ENCODE measurements at regions not wholly inside any gene's neighbourhood (a gene's known extent, or its start where the extent isn't known, plus 50 kb on each side); places are given as distances from the start of the nearest gene placed in this dataset.
A peak's percentile ranks its signal among the peaks of the same experiment; 100 is the strongest.

- H3K4me2 ChIP-seq (ENCODE audit: insufficient read depth, low read length), result no peak overlapping the region
- peaks cover 22% of the 10 kb centered on the region for H3K27me3 ChIP-seq (ENCODE audit: insufficient read depth, low read length)
- H3K4me3 ChIP-seq (ENCODE audit: insufficient read depth, low read length), result no peak overlapping the region
- H3K9me3 ChIP-seq (ENCODE audit: low read depth, low read length), result no peaks in the 10 kb centered on the region
- no peaks in the 10 kb centered on the region for H3K4me1 ChIP-seq (ENCODE audit: insufficient read depth, low read length)
- H3K27ac ChIP-seq (ENCODE audit: low read depth, low read length), result no peak overlapping the region
- H3K36me3 ChIP-seq (ENCODE audit: insufficient read depth, low read length), result no peaks in the 10 kb centered on the region
- TF ChIP-seq, protein P1, sequence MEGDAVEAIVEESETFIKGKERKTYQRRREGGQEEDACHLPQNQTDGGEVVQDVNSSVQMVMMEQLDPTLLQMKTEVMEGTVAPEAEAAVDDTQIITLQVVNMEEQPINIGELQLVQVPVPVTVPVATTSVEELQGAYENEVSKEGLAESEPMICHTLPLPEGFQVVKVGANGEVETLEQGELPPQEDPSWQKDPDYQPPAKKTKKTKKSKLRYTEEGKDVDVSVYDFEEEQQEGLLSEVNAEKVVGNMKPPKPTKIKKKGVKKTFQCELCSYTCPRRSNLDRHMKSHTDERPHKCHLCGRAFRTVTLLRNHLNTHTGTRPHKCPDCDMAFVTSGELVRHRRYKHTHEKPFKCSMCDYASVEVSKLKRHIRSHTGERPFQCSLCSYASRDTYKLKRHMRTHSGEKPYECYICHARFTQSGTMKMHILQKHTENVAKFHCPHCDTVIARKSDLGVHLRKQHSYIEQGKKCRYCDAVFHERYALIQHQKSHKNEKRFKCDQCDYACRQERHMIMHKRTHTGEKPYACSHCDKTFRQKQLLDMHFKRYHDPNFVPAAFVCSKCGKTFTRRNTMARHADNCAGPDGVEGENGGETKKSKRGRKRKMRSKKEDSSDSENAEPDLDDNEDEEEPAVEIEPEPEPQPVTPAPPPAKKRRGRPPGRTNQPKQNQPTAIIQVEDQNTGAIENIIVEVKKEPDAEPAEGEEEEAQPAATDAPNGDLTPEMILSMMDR (IDR thresholded peaks at IDR 0.05; ENCODE audit: extremely low read depth, low read depth, low read length), result no peak
- H4K20me1 ChIP-seq (ENCODE audit: insufficient read depth, low read length), result no peaks in the 10 kb centered on the region
- no peak overlapping the region for H2AFZ ChIP-seq (ENCODE audit: low read length)
- no peaks in the 10 kb centered on the region for H3K79me2 ChIP-seq (ENCODE audit: insufficient read depth, low read length)
- peak; percentile 61 for DNase-seq (ENCODE audit: insufficient read length, low spot score, missing footprints)
Observed at GRCh38 chr1:22257290-22258275, 114.7 kb upstream of the WNT4 start.

- no peaks in the 10 kb centered on the region for H3K4me1 ChIP-seq (ENCODE audit: insufficient read depth, low read length)
- H3K27me3 ChIP-seq (ENCODE audit: insufficient read depth, low read length), result peaks cover 20% of the 10 kb centered on the region
- no peak overlapping the region for H3K4me3 ChIP-seq (ENCODE audit: insufficient read depth, low read length)
- no peaks in the 10 kb centered on the region for H3K9me3 ChIP-seq (ENCODE audit: low read depth, low read length)
- H3K79me2 ChIP-seq (ENCODE audit: insufficient read depth, low read length), result no peaks in the 10 kb centered on the region
- no peak overlapping the region for H2AFZ ChIP-seq (ENCODE audit: low read length)
- no peak for DNase-seq (ENCODE audit: insufficient read length, low spot score, missing footprints)
- H3K36me3 ChIP-seq (ENCODE audit: insufficient read depth, low read length), result no peaks in the 10 kb centered on the region
- no peaks in the 10 kb centered on the region for H4K20me1 ChIP-seq (ENCODE audit: insufficient read depth, low read length)
- no peak overlapping the region for H3K27ac ChIP-seq (ENCODE audit: low read depth, low read length)
- H3K4me2 ChIP-seq (ENCODE audit: insufficient read depth, low read length), result no peak overlapping the region
- TF ChIP-seq, protein P1 (IDR thresholded peaks at IDR 0.05; ENCODE audit: extremely low read depth, low read depth, low read length), result no peak
Observed at GRCh38 chr1:22258698-22259097, 115.8 kb upstream of the WNT4 start.

GRCh38 chr1:22259551-22260282 lies 116.8 kb upstream of the WNT4 start:
- H3K27ac ChIP-seq (ENCODE audit: low read depth, low read length), result no peak overlapping the region
- no peaks in the 10 kb centered on the region for H3K4me1 ChIP-seq (ENCODE audit: insufficient read depth, low read length)
- peaks cover 14% of the 10 kb centered on the region for H3K27me3 ChIP-seq (ENCODE audit: insufficient read depth, low read length)
- H3K4me3 ChIP-seq (ENCODE audit: insufficient read depth, low read length), result no peak overlapping the region
- H4K20me1 ChIP-seq (ENCODE audit: insufficient read depth, low read length), result no peaks in the 10 kb centered on the region
- H3K36me3 ChIP-seq (ENCODE audit: insufficient read depth, low read length), result no peaks in the 10 kb centered on the region
- H2AFZ ChIP-seq (ENCODE audit: low read length), result no peak overlapping the region
- no peaks in the 10 kb centered on the region for H3K9me3 ChIP-seq (ENCODE audit: low read depth, low read length)
- TF ChIP-seq, protein P1 (IDR thresholded peaks at IDR 0.05; ENCODE audit: extremely low read depth, low read depth, low read length), result no peak
- H3K79me2 ChIP-seq (ENCODE audit: insufficient read depth, low read length), result no peaks in the 10 kb centered on the region
- H3K4me2 ChIP-seq (ENCODE audit: insufficient read depth, low read length), result no peak overlapping the region
- DNase-seq (ENCODE audit: insufficient read length, low spot score, missing footprints), result no peak

All from osteoblast (primary cell).